Gastrocnemius medialis (tissue), 4 donors: ENCODE measurements at regions not wholly inside any gene's neighbourhood (a gene's known extent, or its start where the extent isn't known, plus 50 kb on each side); places are given as distances from the start of the nearest gene placed in this dataset.
A peak's percentile ranks its signal among the peaks of the same experiment; 100 is the strongest.

Source experiments
- ATAC-seq, 2 donors: fragments of 150-250 bp; one replicate each; pipeline ENCODE4 v1.9.1; 2016
- DNase-seq, 2 donors: peaks; one replicate each; pipeline ENCODE4 v3.0.0-alpha.2; 2019
- H3K27ac ChIP-seq, 4 donors: fragments of 200-600 bp; sonication (generic); 1 replicate in 1 of 4; 2 replicates in 3 of 4; pipeline ENCODE4 v1.5.1; 2016 to 2018; ENCODE audit warnings: mild to moderate bottlenecking in 2 of 4, moderate library complexity in 1 of 4
- H3K27me3 ChIP-seq, 3 donors: fragments of 200-600 bp; sonication (generic) in 2 of 3; 1 replicate in 1 of 3; 2 replicates in 2 of 3; pipeline versions ENCODE4 v1.5.1 to v1.6.0; 2016 to 2019; ENCODE audit warnings: mild to moderate bottlenecking in 1 of 3, moderate library complexity in 1 of 3
- H3K36me3 ChIP-seq, 2 donors: fragments of 200-600 bp; sonication (generic) in 1 of 2; one replicate each; pipeline ENCODE4 v1.5.1; 2017 to 2018
- H3K4me1 ChIP-seq, 2 donors: fragments of 200-600 bp; sonication (generic) in 1 of 2; one replicate each; pipeline ENCODE4 v1.5.1; 2016 to 2017; ENCODE audit warnings: mild to moderate bottlenecking in 2 of 2
- H3K4me3 ChIP-seq, 4 donors: fragments of 200-600 bp; sonication (generic) in 3 of 4; 1 replicate in 1 of 4; 2 replicates in 3 of 4; pipeline ENCODE4 v1.5.1; 2016 to 2019; ENCODE audit warnings: mild to moderate bottlenecking in 2 of 4
- H3K9me3 ChIP-seq, 3 donors: fragments of 200-600 bp; sonication (generic) in 2 of 3; 1 replicate in 1 of 3; 2 replicates in 2 of 3; pipeline ENCODE4 v1.5.1; 2016 to 2019
- POLR2A ChIP-seq, 2 donors: fragments of 450-650 bp; IDR thresholded peaks; one replicate each; pipeline ENCODE4 v1.6.1; 2017; ENCODE audit warnings: antibody characterized with exemption in 2 of 2, mild to moderate bottlenecking in 2 of 2, moderate library complexity in 2 of 2
- in situ Hi-C, 4 donors: fragments of 200-750 bp; cut with MboI; loops; one replicate each; pipeline versions ENCODE4 v1.15.0 to v1.8.0; 2017; ENCODE audit warnings: low sequenced_read_pairs in 4 of 4
- intact Hi-C: fragments of 100-400 bp; cut with DNase I; formaldehyde crosslinking; loops from one replicate; pipeline ENCODE4 v1.15.1; 2023; ENCODE audit warnings: low total_unique reads
- TF ChIP-seq, protein P1 (sequence below), 5 experiments: fragments of 450-650 bp in 3 of 5; fragments of 200-600 bp in 2 of 5; sonication (generic) in 2 of 5; IDR thresholded peaks in 4 of 5; conservative IDR thresholded peaks in 1 of 5; 1 replicate in 4 of 5; 2 replicates in 1 of 5; pipeline ENCODE4 v1.5.1; 2016 to 2019; ENCODE audit warnings: antibody characterized with exemption in 5 of 5, mild to moderate bottlenecking in 3 of 5, moderate library complexity in 3 of 5

DNA sequence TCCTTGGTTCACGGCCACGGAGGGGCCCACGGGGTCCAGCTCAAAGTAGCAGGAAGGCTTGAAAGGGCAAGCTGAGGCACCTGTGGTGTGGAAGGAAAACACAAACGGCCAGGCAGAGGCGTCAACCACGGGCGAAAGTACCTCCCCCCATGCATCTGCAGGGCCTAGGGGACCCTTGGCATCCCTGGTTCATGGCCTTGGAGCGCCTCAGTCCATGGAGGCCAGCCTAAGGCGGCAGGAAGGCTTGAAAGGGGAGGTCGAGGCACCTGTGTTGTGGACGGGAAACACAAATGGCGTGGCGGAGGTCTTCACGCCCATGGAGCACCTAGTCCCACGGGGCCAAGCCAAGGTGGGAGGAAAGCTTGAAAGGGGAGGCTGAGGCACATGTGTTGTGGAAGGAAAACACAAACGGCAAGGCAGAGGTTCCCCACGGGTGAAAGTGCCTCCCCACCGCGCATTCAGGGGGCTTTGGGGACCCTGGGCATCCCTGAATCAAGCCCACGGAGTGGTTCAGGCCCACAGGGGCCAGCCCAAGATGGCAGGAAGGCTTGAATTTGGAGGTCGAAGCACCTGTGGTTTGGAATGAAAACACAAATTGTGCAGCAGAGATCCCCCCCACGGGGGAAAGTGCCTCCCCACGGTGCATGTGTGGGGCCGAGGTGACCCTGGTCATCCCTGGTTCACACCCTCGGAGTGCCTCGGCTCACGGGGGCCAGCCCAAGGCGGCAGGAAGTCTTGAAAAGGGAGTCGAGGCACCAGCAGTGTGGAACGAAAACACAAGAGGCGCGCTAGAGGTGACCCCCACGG lies 380.8 kb downstream of the ALG10 start:
- no peak overlapping the region for H3K4me3 ChIP-seq
- no peaks in the 10 kb centered on the region for H3K27me3 ChIP-seq
- in situ Hi-C loops: no loop called here
- TF ChIP-seq, protein P1, sequence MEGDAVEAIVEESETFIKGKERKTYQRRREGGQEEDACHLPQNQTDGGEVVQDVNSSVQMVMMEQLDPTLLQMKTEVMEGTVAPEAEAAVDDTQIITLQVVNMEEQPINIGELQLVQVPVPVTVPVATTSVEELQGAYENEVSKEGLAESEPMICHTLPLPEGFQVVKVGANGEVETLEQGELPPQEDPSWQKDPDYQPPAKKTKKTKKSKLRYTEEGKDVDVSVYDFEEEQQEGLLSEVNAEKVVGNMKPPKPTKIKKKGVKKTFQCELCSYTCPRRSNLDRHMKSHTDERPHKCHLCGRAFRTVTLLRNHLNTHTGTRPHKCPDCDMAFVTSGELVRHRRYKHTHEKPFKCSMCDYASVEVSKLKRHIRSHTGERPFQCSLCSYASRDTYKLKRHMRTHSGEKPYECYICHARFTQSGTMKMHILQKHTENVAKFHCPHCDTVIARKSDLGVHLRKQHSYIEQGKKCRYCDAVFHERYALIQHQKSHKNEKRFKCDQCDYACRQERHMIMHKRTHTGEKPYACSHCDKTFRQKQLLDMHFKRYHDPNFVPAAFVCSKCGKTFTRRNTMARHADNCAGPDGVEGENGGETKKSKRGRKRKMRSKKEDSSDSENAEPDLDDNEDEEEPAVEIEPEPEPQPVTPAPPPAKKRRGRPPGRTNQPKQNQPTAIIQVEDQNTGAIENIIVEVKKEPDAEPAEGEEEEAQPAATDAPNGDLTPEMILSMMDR (IDR thresholded peaks at IDR 0.05 in 4 of 5, conservative IDR thresholded peaks at IDR 0.05 in 1 of 5): no peak
- TF ChIP-seq POLR2A (IDR thresholded peaks at IDR 0.05): no peak
- intact Hi-C loops: no loop called here
- no peaks in the 10 kb centered on the region for H3K4me1 ChIP-seq
- peaks cover 0 to 3% (median 0%) of the 10 kb centered on the region in 3 donors for H3K9me3 ChIP-seq
- DNase-seq: peak in 1 of 2 donors; percentile 4
- ATAC-seq: no peak
- no peak overlapping the region for H3K27ac ChIP-seq
- H3K36me3 ChIP-seq: no peaks in the 10 kb centered on the region

DNA sequence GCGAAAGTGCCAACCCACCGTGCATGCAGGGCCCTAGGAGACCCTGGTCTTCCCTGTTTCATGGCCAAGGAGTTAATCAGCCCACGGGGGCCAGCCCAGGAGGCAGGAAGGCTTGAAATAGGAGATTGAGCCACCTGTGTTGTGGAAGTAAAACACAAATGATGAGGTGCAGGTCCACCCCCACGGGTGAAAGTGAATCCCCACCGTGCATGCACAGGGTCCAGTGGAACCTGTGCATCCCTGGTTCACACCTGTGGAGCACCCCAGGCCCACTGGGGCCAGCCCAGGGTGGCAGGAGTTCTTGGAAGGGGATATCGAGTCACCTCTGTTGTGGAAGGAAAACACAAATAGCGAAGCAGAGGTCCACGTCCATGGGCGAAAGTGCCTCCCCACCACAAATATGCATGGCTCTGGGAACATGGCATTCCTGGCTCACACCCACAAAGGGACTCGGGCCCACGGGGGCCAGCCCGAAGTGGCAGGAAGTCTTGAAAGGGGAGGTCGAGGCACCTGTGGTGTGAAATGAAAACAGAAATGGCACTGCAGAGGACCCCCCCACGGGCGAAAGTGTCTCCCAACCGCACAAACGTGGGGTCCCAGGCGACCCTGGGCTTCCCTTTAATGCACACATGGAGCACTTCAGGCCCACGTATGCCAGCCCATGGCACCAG lies 381.5 kb downstream of the ALG10 start:
- Histone ChIP-seq H3K4me1 (no peaks in the 10 kb centered on the region), H3K27me3 (no peaks in the 10 kb centered on the region), H3K27ac (no peak overlapping the region), H3K9me3 (peaks cover 0 to 3% (median 3%) of the 10 kb centered on the region in 3 donors), H3K36me3 (no peaks in the 10 kb centered on the region), H3K4me3 (no peak overlapping the region)
- no peak for ATAC-seq
- intact Hi-C loops (no loop called here), in situ Hi-C loops (no loop called here)
- TF ChIP-seq, protein P1 (IDR thresholded peaks at IDR 0.05 in 4 of 5, conservative IDR thresholded peaks at IDR 0.05 in 1 of 5): no peak
- TF ChIP-seq POLR2A (IDR thresholded peaks at IDR 0.05): no peak
- DNase-seq: peak in 1 of 2 donors; percentile 5

DNA sequence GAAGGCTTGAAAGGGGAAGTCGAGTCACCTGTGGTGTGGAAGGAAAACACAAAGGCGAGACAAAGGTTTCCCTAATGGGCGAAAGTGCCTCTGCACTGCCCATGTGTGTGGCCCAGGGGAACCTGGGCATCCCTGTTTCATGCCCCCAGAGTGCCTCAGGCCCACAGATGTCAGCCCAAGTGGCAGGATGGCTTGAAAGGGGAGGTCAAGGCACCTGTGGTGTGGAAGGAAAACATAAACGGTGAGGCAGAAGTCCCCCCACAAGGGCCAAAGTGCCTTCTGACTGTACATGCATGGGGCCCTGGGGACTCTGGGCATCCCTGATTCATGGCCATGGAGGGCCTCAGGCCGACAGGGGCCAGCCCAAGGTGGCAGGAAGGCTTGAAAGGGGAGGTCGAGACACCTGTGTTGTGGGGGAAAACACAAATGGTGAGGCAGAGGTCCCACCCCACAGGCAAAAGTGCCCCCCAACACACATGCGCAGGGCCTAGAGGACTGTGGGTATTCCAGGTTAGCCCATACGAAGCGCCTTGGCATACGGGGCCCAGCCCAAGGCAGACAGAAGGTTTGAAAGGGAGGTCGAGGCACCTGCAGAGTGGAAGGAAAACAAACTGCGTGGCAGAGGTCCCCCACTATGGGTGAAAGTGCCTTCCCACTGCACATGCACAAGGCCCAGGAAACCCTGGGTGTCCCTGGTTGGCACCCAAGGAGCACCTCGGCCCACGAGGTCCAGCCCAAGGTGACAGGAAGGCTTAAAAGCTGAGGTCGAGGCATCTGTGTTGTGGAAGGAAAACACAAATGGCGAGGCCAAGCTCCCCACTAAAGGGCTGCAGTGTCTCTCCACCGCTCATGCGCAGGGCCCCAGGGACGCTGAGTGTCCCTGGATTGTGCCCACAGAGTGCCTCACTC lies 382.3 kb downstream of the ALG10 start:
- DNase-seq: peak in 1 of 2 donors; percentile 1
- no peak overlapping the region for H3K4me3 ChIP-seq
- intact Hi-C loops (no loop called here), in situ Hi-C loops (no loop called here)
- H3K27me3 ChIP-seq: no peaks in the 10 kb centered on the region
- no peaks in the 10 kb centered on the region for H3K4me1 ChIP-seq
- no peaks in the 10 kb centered on the region for H3K36me3 ChIP-seq
- ATAC-seq: no peak
- peaks cover 0 to 3% (median 3%) of the 10 kb centered on the region in 3 donors for H3K9me3 ChIP-seq
- no peak overlapping the region for H3K27ac ChIP-seq
- TF ChIP-seq, protein P1 (IDR thresholded peaks at IDR 0.05 in 4 of 5, conservative IDR thresholded peaks at IDR 0.05 in 1 of 5): no peak
- no peak for TF ChIP-seq POLR2A (IDR thresholded peaks at IDR 0.05)

DNA sequence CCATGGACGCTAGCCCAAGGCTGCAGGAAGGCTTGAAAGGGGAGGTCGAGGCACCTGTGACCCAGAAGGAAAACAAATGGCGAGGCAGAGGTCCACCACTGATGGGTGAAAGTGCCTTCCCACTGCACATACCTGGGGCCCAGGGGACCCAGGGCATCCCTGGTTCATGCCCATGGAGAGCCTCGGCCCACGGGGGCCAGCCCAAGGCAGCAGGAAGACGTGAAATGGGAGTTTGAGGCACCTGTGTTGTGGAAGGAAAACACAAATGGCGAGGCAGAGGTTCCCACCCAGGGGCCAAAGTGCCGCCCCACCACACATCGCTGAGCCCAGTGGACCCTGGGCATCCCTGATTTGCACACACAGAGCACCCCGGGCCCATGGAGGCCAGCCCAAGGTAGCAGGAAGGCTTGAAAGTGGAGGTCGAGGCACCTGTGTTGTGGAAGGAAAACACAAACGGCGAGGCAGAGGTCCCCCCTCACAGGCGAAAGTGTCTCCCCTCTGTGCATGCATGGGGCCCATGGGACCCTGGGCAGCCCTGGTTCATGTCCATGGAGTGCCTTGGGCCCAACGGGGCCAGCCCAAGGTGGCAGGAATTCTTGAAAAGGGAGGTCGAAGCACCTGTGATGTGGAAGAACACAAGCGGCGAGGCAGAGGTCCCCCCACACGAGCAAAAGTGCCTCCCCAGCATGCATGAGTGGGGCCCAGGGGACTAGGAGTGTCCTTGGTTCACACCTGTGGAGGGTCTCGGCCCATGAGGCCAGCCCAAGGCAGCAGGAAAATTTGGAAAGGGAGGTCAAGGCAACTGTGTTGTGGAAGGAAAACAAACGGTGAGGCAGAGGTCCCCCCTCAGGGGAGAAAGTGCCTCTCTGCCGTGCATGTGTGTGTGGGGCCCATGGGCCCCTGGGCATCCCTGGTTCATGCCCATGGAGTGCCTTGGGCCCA lies 383.3 kb downstream of the ALG10 start:
- TF ChIP-seq POLR2A (IDR thresholded peaks at IDR 0.05): no peak
- TF ChIP-seq, protein P1 (IDR thresholded peaks at IDR 0.05 in 4 of 5, conservative IDR thresholded peaks at IDR 0.05 in 1 of 5): no peak
- Histone ChIP-seq H3K27ac (no peak overlapping the region), H3K4me1 (no peaks in the 10 kb centered on the region), H3K27me3 (no peaks in the 10 kb centered on the region), H3K36me3 (no peaks in the 10 kb centered on the region), H3K4me3 (no peak overlapping the region), H3K9me3 (peaks cover 0 to 4% (median 3%) of the 10 kb centered on the region in 3 donors)
- ATAC-seq (no peak), DNase-seq (peak in 1 of 2 donors; percentile 2)
- intact Hi-C loops: no loop called here
- in situ Hi-C loops: no loop called here
